CD4-positive, alpha-beta T cell (primary cell): ENCODE measurements at regions not wholly inside any gene's neighbourhood (a gene's known extent, or its start where the extent isn't known, plus 50 kb on each side); places are given as distances from the start of the nearest gene placed in this dataset.

ENCODE experiments used
- ATAC-seq: fragments of 200-7000 bp; cut with Tn5 transposase; one replicate; pipeline ENCODE4 v1.10.0; 2022; ENCODE audit warnings: mild to moderate bottlenecking; ENCODE audit not compliant: poor library complexity
- CTCF ChIA-PET: fragments of 350-600 bp; sonication (Branson Sonifier 250); formaldehyde crosslinking; loops from one replicate; lab custom pipeline; 2021; ENCODE audit warnings: antibody characterized with exemption, inconsistent platforms; lab: Charles Lee
- POLR2A ChIA-PET: fragments of 350-600 bp; sonication (Branson Sonifier 250); formaldehyde crosslinking; loops from one replicate; lab custom pipeline; 2021; ENCODE audit warnings: antibody characterized with exemption, inconsistent platforms; lab: Charles Lee
- DNase-seq, 14 experiments: peaks; one replicate each; pipeline ENCODE4 v3.0.0-alpha.2; 2013 to 2020; ENCODE audit warnings: mixed read lengths in 2 of 14
- H3K27ac ChIP-seq, 2 donors: one replicate each; pipeline versions ENCODE4 v1.5.1 to v1.7.0; 2013; ENCODE audit warnings: low read length in 2 of 2, low read depth in 1 of 2, mild to moderate bottlenecking in 1 of 2
- H3K27me3 ChIP-seq, 2 experiments: 1 replicate in 1 of 2; 2 replicates in 1 of 2; pipeline versions ENCODE4 v1.6.1 to v1.7.0; 2013; ENCODE audit warnings: low read length in 2 of 2, control low read depth in 1 of 2, mild to moderate bottlenecking in 1 of 2, moderate library complexity in 1 of 2; ENCODE audit not compliant: insufficient read depth in 2 of 2, control insufficient read depth in 1 of 2
- H3K36me3 ChIP-seq: one replicate; pipeline ENCODE4 v1.6.1; 2013; ENCODE audit warnings: low read length, control low read depth; ENCODE audit not compliant: insufficient read depth
- H3K4me1 ChIP-seq: one replicate; pipeline ENCODE4 v1.6.1; 2013; ENCODE audit warnings: low read length, control low read depth; ENCODE audit not compliant: insufficient read depth
- H3K4me3 ChIP-seq: one replicate; pipeline ENCODE4 v1.5.1; 2013; ENCODE audit warnings: mild to moderate bottlenecking, low read length, moderate library complexity
- H3K9me3 ChIP-seq, 2 experiments: 1 replicate in 1 of 2; 2 replicates in 1 of 2; pipeline versions ENCODE4 v1.6.1 to v1.7.0; 2013; ENCODE audit warnings: low read length in 2 of 2, mild to moderate bottlenecking in 2 of 2, control low read depth in 1 of 2, moderate library complexity in 1 of 2; ENCODE audit not compliant: control insufficient read depth in 1 of 2, insufficient read depth in 1 of 2
- H3K27ac Mint-ChIP-seq: one replicate; pipeline ENCODE4 v1.8.0; 2020; ENCODE audit warnings: mixed read lengths
- H3K27me3 Mint-ChIP-seq: one replicate; pipeline ENCODE4 v1.8.0; 2021; ENCODE audit warnings: mixed read lengths
- H3K36me3 Mint-ChIP-seq: one replicate; pipeline ENCODE4 v1.8.0; 2021; ENCODE audit warnings: low read depth, mixed read lengths
- H3K4me1 Mint-ChIP-seq: one replicate; pipeline ENCODE4 v1.8.0; 2021; ENCODE audit warnings: low read depth, mixed read lengths
- H3K4me3 Mint-ChIP-seq: one replicate; pipeline ENCODE4 v1.8.0; 2020; ENCODE audit warnings: mild to moderate bottlenecking, mixed read lengths
- H3K9me3 Mint-ChIP-seq: one replicate; pipeline ENCODE4 v1.8.0; 2020; ENCODE audit warnings: mixed read lengths
- CTCF ChIP-seq: fragments of 200-600 bp; IDR thresholded peaks from one replicate; pipeline ENCODE4 v1.8.0; 2022; ENCODE audit warnings: antibody characterized with exemption, mild to moderate bottlenecking
- intact Hi-C, 2 experiments: fragments of 100-400 bp; cut with DNase I in 1 of 2; cut with micrococcal nuclease in 1 of 2; formaldehyde crosslinking; loops; one replicate each; pipeline versions ENCODE4 v1.15.1 to v1.9.0; 2023 to 2025; cut with DNase I, micrococcal nuclease

- no peak for TF ChIP-seq CTCF
- intact Hi-C loops, result no loop called here
- DNase-seq, result no peak
- no peak for ATAC-seq
- no peaks in the 10 kb centered on the region for H3K36me3 ChIP-seq
- no peaks in the 10 kb centered on the region for H3K4me1 Mint-ChIP-seq
- H3K36me3 Mint-ChIP-seq, result no peaks in the 10 kb centered on the region
- H3K9me3 ChIP-seq, result peaks cover 10 to 15% of the 10 kb centered on the region in 2 experiments
- H3K9me3 Mint-ChIP-seq, result peaks cover 12% of the 10 kb centered on the region
- POLR2A ChIA-PET, result no interaction called here
- H3K27me3 ChIP-seq, result peaks cover 0 to 2% of the 10 kb centered on the region in 2 experiments
- no peak overlapping the region for H3K27ac Mint-ChIP-seq
- CTCF ChIA-PET, result no interaction called here
- no peaks in the 10 kb centered on the region for H3K4me1 ChIP-seq
- H3K4me3 ChIP-seq, result no peak overlapping the region
- H3K27ac ChIP-seq, result no peak overlapping the region
- peaks cover 30% of the 10 kb centered on the region for H3K27me3 Mint-ChIP-seq
- H3K4me3 Mint-ChIP-seq, result no peak overlapping the region
Observed at GRCh38 chr13:111993691-111994090, 73.3 kb upstream of the SOX1 start.

- Mint-ChIP-seq H3K4me3 (no peak overlapping the region), H3K36me3 (no peaks in the 10 kb centered on the region), H3K27me3 (peaks cover 39% of the 10 kb centered on the region), H3K9me3 (peaks cover 9% of the 10 kb centered on the region), H3K4me1 (no peaks in the 10 kb centered on the region), H3K27ac (no peak overlapping the region)
- intact Hi-C loops, result no loop called here
- TF ChIP-seq CTCF, result no peak
- ChIA-PET POLR2A (no interaction called here), CTCF (no interaction called here)
- Histone ChIP-seq H3K4me1 (no peaks in the 10 kb centered on the region), H3K36me3 (no peaks in the 10 kb centered on the region), H3K27ac (no peak overlapping the region), H3K9me3 (peaks cover 10 to 15% of the 10 kb centered on the region in 2 experiments), H3K4me3 (no peak overlapping the region), H3K27me3 (peaks cover 0 to 2% of the 10 kb centered on the region in 2 experiments)
- ATAC-seq (no peak), DNase-seq (no peak)
Observed at GRCh38 chr13:111994578-111994977, 72.4 kb upstream of the SOX1 start.

DNA sequence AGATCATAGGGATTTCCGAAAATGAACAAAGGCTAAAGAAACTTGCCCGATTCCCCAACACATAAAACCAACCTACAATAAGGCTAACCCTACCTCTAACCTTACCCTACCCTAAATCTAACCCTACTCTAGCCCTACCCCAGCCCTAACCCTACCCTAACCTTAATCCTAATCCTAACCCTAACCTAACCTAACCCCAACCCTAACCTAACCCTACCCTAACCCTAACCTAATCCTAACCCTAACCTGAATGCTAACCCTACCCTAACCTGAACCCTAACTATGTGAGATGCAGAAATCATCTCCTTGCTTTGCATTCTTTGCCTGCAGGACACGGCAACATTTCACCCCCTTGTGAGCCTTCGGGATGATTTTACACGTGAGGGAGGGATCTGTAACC is 67.6 kb upstream of the SOX1 start:
- Histone ChIP-seq H3K9me3 (no peaks in the 10 kb centered on the region), H3K4me3 (no peak overlapping the region), H3K27me3 (peaks cover 0 to 2% of the 10 kb centered on the region in 2 experiments), H3K36me3 (no peaks in the 10 kb centered on the region), H3K4me1 (no peaks in the 10 kb centered on the region), H3K27ac (no peak overlapping the region)
- no peak for TF ChIP-seq CTCF
- Mint-ChIP-seq H3K27ac (no peak overlapping the region), H3K27me3 (peaks cover 42% of the 10 kb centered on the region), H3K4me3 (no peak overlapping the region), H3K4me1 (no peaks in the 10 kb centered on the region), H3K36me3 (no peaks in the 10 kb centered on the region), H3K9me3 (no peaks in the 10 kb centered on the region)
- POLR2A ChIA-PET, result no interaction called here
- DNase-seq (no peak), ATAC-seq (no peak)
- intact Hi-C loops, result no loop called here
- CTCF ChIA-PET, result no interaction called here
